Glutamatergic neuron (in vitro differentiated cells): ENCODE measurements at regions not wholly inside any gene's neighbourhood (a gene's known extent, or its start where the extent isn't known, plus 50 kb on each side); places are given as distances from the start of the nearest gene placed in this dataset.

Experiments
- DNase-seq: peaks from one replicate; pipeline ENCODE4 v3.0.0; 2022
- H3K27ac Mint-ChIP-seq: one replicate; pipeline ENCODE4 v1.8.0; 2020; ENCODE audit warnings: mild to moderate bottlenecking, mixed read lengths, inconsistent platforms; ENCODE audit not compliant: unreplicated experiment
- H3K27me3 Mint-ChIP-seq: one replicate; pipeline ENCODE4 v1.8.0; 2020; ENCODE audit warnings: mild to moderate bottlenecking, moderate library complexity, mixed read lengths, inconsistent platforms; ENCODE audit not compliant: unreplicated experiment
- H3K36me3 Mint-ChIP-seq: one replicate; pipeline ENCODE4 v1.8.0; 2020; ENCODE audit warnings: mild to moderate bottlenecking, mixed read lengths, inconsistent platforms; ENCODE audit not compliant: unreplicated experiment
- H3K4me1 Mint-ChIP-seq: one replicate; pipeline ENCODE4 v1.8.0; 2020; ENCODE audit warnings: mild to moderate bottlenecking, low read depth, mixed read lengths, inconsistent platforms; ENCODE audit not compliant: unreplicated experiment
- H3K4me3 Mint-ChIP-seq: one replicate; pipeline ENCODE4 v1.8.0; 2020; ENCODE audit warnings: mild to moderate bottlenecking, mixed read lengths, inconsistent platforms; ENCODE audit not compliant: unreplicated experiment
- H3K9me3 Mint-ChIP-seq: one replicate; pipeline ENCODE4 v1.8.0; 2020; ENCODE audit warnings: mild to moderate bottlenecking, moderate library complexity, mixed read lengths, inconsistent platforms; ENCODE audit not compliant: unreplicated experiment
- CTCF ChIP-seq: fragments of 200-600 bp; sonication (generic); IDR thresholded peaks from one replicate; pipeline ENCODE4 v1.5.0; 2021; ENCODE audit not compliant: partially characterized antibody, unreplicated experiment

GRCh38 chr1:29625084-29625420 lies 388.7 kb downstream of the PTPRU start:
- H3K9me3 Mint-ChIP-seq: peaks cover 2% of the 10 kb centered on the region
- no peaks in the 10 kb centered on the region for H3K4me1 Mint-ChIP-seq
- H3K36me3 Mint-ChIP-seq: peaks cover 4% of the 10 kb centered on the region
- TF ChIP-seq CTCF: no peak
- no peak for DNase-seq
- no peak overlapping the region for H3K4me3 Mint-ChIP-seq
- H3K27me3 Mint-ChIP-seq: peaks cover 4% of the 10 kb centered on the region
- no peak overlapping the region for H3K27ac Mint-ChIP-seq

- no peaks in the 10 kb centered on the region for H3K4me1 Mint-ChIP-seq
- peaks cover 4% of the 10 kb centered on the region for H3K36me3 Mint-ChIP-seq
- TF ChIP-seq CTCF: no peak
- peaks cover 2% of the 10 kb centered on the region for H3K9me3 Mint-ChIP-seq
- H3K27me3 Mint-ChIP-seq: peaks cover 4% of the 10 kb centered on the region
- no peak overlapping the region for H3K27ac Mint-ChIP-seq
- H3K4me3 Mint-ChIP-seq: no peak overlapping the region
- no peak for DNase-seq
Observed at GRCh38 chr1:29624320-29625083, 388.2 kb downstream of the PTPRU start.

- peaks cover 2% of the 10 kb centered on the region for H3K9me3 Mint-ChIP-seq
- H3K4me1 Mint-ChIP-seq: no peaks in the 10 kb centered on the region
- no peak for TF ChIP-seq CTCF
- H3K27ac Mint-ChIP-seq: no peak overlapping the region
- no peak for DNase-seq
- H3K4me3 Mint-ChIP-seq: no peak overlapping the region
- peaks cover 4% of the 10 kb centered on the region for H3K36me3 Mint-ChIP-seq
- peaks cover 3% of the 10 kb centered on the region for H3K27me3 Mint-ChIP-seq
Observed at GRCh38 chr1:29623501-29623900, 387.2 kb downstream of the PTPRU start.

GRCh38 chr1:29621826-29622435 lies 385.6 kb downstream of the PTPRU start:
- no peaks in the 10 kb centered on the region for H3K27me3 Mint-ChIP-seq
- DNase-seq: no peak
- peaks cover 4% of the 10 kb centered on the region for H3K36me3 Mint-ChIP-seq
- no peaks in the 10 kb centered on the region for H3K4me1 Mint-ChIP-seq
- H3K27ac Mint-ChIP-seq: no peak overlapping the region
- TF ChIP-seq CTCF: no peak
- H3K4me3 Mint-ChIP-seq: no peak overlapping the region
- H3K9me3 Mint-ChIP-seq: peaks cover 2% of the 10 kb centered on the region

- Mint-ChIP-seq H3K4me3 (no peak overlapping the region), H3K9me3 (peaks cover 2% of the 10 kb centered on the region), H3K27me3 (no peaks in the 10 kb centered on the region), H3K27ac (no peak overlapping the region), H3K4me1 (no peaks in the 10 kb centered on the region), H3K36me3 (peaks cover 10% of the 10 kb centered on the region)
- DNase-seq: no peak
- TF ChIP-seq CTCF: no peak
Observed at GRCh38 chr1:29620631-29621030, 384.3 kb downstream of the PTPRU start.
